GM12878 (cell line): ENCODE measurements at regions not wholly inside any gene's neighbourhood (a gene's known extent, or its start where the extent isn't known, plus 50 kb on each side); places are given as distances from the start of the nearest gene placed in this dataset.

Experiments used
- ATAC-seq: fragments of 200-7000 bp; cut with Tn5 transposase; 3 replicates; pipeline ENCODE4 v1.9.1; 2020; ENCODE audit warnings: mild to moderate bottlenecking, moderate library complexity
- BruUV-seq: library from RNA; stranded (reverse); fragments of 400-500 nt; replicated peaks from 2 replicates; lab custom pipeline; 2021; lab: Mats Ljungman, UMichigan
- CTCF ChIA-PET: fragments of 300-600 bp; sonication (Branson Sonifier 250); formaldehyde crosslinking; extraction: SDS; loops from one replicate; lab custom pipeline; 2021; ENCODE audit warnings: inconsistent platforms; lab: Yijun Ruan, JAX
- POLR2A ChIA-PET: fragments of 350-600 bp; formaldehyde crosslinking; extraction: SDS; loops from one replicate; lab custom pipeline; 2021; ENCODE audit warnings: inconsistent platforms; lab: Charles Lee
- RAD21 ChIA-PET: fragments of 300-600 bp; sonication (Branson Sonifier 250); formaldehyde crosslinking; loops from one replicate; lab custom pipeline; 2023; ENCODE audit warnings: antibody characterized with exemption; ENCODE audit not compliant: unreplicated experiment; lab: Charles Lee
- SMC1A ChIA-PET: fragments of 300-600 bp; sonication (Branson Sonifier 250); formaldehyde crosslinking; loops from one replicate; lab custom pipeline; 2023; ENCODE audit not compliant: unreplicated experiment, uncharacterized antibody; lab: Charles Lee
- DNase-seq: peaks from one replicate; pipeline ENCODE4 v3.0.0-alpha.2; 2011; ENCODE audit warnings: low read depth, low spot score
- FAIRE-seq: peaks from 3 replicates; lab custom pipeline; 2011; peaks lifted over from hg19 to GRCh38; lab: Jason Lieb, UNC
- H2AFZ ChIP-seq: 2 replicates; pipeline ENCODE4 v1.6.0; 2011; ENCODE audit warnings: low read depth, low read length, control low read depth; ENCODE audit not compliant: control insufficient read depth
- H3K27ac ChIP-seq: 2 replicates; pipeline ENCODE4 v1.5.1; 2011; ENCODE audit warnings: control low read depth; ENCODE audit not compliant: control insufficient read depth, insufficient read depth
- H3K27me3 ChIP-seq, 2 experiments: replicated peaks in 1 of 2; 2 replicates each; pipeline versions ENCODE4 v1.6.0 to v1.6.1; 2011; ENCODE audit warnings: low read length in 1 of 2; ENCODE audit not compliant: control insufficient read depth in 2 of 2, insufficient read depth in 2 of 2
- H3K36me3 ChIP-seq, 2 experiments: 2 replicates each; pipeline ENCODE4 v1.5.1; 2011; ENCODE audit warnings: low read length in 1 of 2; ENCODE audit not compliant: control insufficient read depth in 2 of 2, insufficient read depth in 2 of 2
- H3K4me1 ChIP-seq: 2 replicates; pipeline ENCODE4 v1.6.1; 2011; ENCODE audit warnings: mild to moderate bottlenecking, low read length, moderate library complexity, mixed read lengths; ENCODE audit not compliant: control insufficient read depth, insufficient read depth
- H3K4me2 ChIP-seq: 2 replicates; pipeline ENCODE4 v1.6.0; 2011; ENCODE audit warnings: control low read depth; ENCODE audit not compliant: control insufficient read depth, insufficient read depth
- H3K4me3 ChIP-seq: fragments of 200-600 bp; sonication (generic); 2 replicates; pipeline ENCODE4 v1.5.1; 2016
- H3K79me2 ChIP-seq: 2 replicates; pipeline ENCODE4 v1.6.0; 2011; ENCODE audit warnings: low read length; ENCODE audit not compliant: control insufficient read depth, insufficient read depth
- H3K9ac ChIP-seq: 2 replicates; pipeline ENCODE4 v1.8.0; 2011; ENCODE audit warnings: low read length, control low read depth, mixed read lengths; ENCODE audit not compliant: control insufficient read depth, insufficient read depth
- H3K9me3 ChIP-seq: replicated peaks from 3 replicates; pipeline ENCODE4 v1.5.1; 2011; ENCODE audit warnings: mild to moderate bottlenecking, low read length; ENCODE audit not compliant: control insufficient read depth, insufficient read depth
- H4K20me1 ChIP-seq: 2 replicates; pipeline ENCODE4 v1.6.0; 2011; ENCODE audit not compliant: control insufficient read depth, insufficient read depth
- CREM ChIP-seq: IDR thresholded peaks from 2 replicates; pipeline ENCODE4 v1.6.1; 2014; ENCODE audit warnings: antibody characterized with exemption, low read depth
- E2F4 ChIP-seq: IDR thresholded peaks from 2 replicates; pipeline ENCODE4 v1.6.1; 2012; ENCODE audit warnings: low read depth, low read length, improper control_type of control experiment
- HSF1 ChIP-seq: fragments of 150-350 bp; IDR thresholded peaks from 2 replicates; pipeline ENCODE4 v1.6.1; 2014; ENCODE audit warnings: mild to moderate bottlenecking, low read depth, low read length
- IKZF1 ChIP-seq: fragments of 450-650 bp; conservative IDR thresholded peaks from 2 replicates; pipeline ENCODE4 v1.6.1; 2017; ENCODE audit warnings: antibody characterized with exemption, mild to moderate bottlenecking
- SP1 ChIP-seq: IDR thresholded peaks from one replicate; pipeline ENCODE4 v1.6.1; 2011; ENCODE audit warnings: low read depth, low read length
- SUPT20H ChIP-seq: IDR thresholded peaks from 2 replicates; pipeline ENCODE4 v1.6.1; 2011; ENCODE audit warnings: low read depth, mild to moderate bottlenecking, low read length, moderate library complexity, borderline replicate concordance; ENCODE audit not compliant: control insufficient read depth
- TAF1 ChIP-seq: IDR thresholded peaks from 2 replicates; pipeline ENCODE4 v1.6.1; 2011; ENCODE audit warnings: mild to moderate bottlenecking, low read depth, low read length, borderline replicate concordance
- WGBS: methylation state at CpG from one replicate; pipeline ENCODE4 v1.1.6; 2016; ENCODE audit warnings: low lambda C conversion rate; ENCODE audit not compliant: insufficient replicate concordance, insufficient coverage; ENCODE audit errors: missing lambda C conversion rate; 5-methylcytosine and 5-hydroxymethylcytosine counted together
- in situ Hi-C: fragments of 300-500 bp; cut with MboI; formaldehyde crosslinking; loops from 9 replicates; pipeline ENCODE4 v1.14.3; 2018; ENCODE audit warnings: mixed read lengths
- intact Hi-C: fragments of 100-400 bp; cut with micrococcal nuclease; formaldehyde crosslinking; loops from one replicate; pipeline ENCODE4 v1.14.2; 2022; ENCODE audit not compliant: unreplicated experiment
- TF ChIP-seq, protein P1 (sequence below): fragments of 450-650 bp; IDR thresholded peaks from 2 replicates; pipeline ENCODE4 v1.6.1; 2017; ENCODE audit warnings: mild to moderate bottlenecking

DNA sequence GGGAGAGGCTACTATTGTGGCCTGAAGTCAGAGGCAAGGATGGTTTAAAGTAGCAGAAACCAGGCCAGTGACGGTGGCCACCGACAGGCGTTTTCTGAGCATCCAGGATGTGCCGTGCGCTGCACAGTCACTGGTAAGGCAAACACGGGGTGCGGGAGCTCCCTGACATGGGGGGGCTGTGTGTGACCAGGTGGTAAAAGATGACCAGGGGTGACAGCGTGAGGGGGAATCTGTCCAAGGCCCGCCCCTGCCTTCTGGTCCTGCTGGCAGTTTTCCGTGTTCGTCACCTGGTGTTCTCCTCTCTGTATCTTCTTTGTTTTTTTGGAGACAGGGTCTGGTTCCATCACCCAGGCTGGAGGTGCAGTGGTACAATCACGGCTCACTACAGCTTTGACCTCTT is 167.4 kb downstream of the ICE1 start:
- 59% methylated on average over 11 of the region's 12 CpGs for WGBS
- POLR2A ChIA-PET: no interaction called here
- no peaks in the 10 kb centered on the region for H3K36me3 ChIP-seq
- TF ChIP-seq TAF1 (no peak), HSF1 (no peak)
- TF ChIP-seq, all 136 proteins: peak for 0
- intact Hi-C loops (no loop called here), in situ Hi-C loops (no loop called here)
- Histone ChIP-seq H3K9ac (no peak overlapping the region), H4K20me1 (no peaks in the 10 kb centered on the region), H3K27me3 (no peaks in the 10 kb centered on the region), H3K27ac (no peak overlapping the region), H3K4me1 (no peaks in the 10 kb centered on the region), H3K79me2 (no peaks in the 10 kb centered on the region), H3K4me2 (no peak overlapping the region), H2AFZ (no peak overlapping the region), H3K4me3 (no peak overlapping the region), H3K9me3 (no peaks in the 10 kb centered on the region; the same call in 2 of the 3 replicates)
- BruUV-seq: no TSS peak
- ChIA-PET SMC1A (no interaction called here), RAD21 (no interaction called here), CTCF (no interaction called here)
- no peak for FAIRE-seq
- ATAC-seq: no peak
- no peak for DNase-seq

DNA sequence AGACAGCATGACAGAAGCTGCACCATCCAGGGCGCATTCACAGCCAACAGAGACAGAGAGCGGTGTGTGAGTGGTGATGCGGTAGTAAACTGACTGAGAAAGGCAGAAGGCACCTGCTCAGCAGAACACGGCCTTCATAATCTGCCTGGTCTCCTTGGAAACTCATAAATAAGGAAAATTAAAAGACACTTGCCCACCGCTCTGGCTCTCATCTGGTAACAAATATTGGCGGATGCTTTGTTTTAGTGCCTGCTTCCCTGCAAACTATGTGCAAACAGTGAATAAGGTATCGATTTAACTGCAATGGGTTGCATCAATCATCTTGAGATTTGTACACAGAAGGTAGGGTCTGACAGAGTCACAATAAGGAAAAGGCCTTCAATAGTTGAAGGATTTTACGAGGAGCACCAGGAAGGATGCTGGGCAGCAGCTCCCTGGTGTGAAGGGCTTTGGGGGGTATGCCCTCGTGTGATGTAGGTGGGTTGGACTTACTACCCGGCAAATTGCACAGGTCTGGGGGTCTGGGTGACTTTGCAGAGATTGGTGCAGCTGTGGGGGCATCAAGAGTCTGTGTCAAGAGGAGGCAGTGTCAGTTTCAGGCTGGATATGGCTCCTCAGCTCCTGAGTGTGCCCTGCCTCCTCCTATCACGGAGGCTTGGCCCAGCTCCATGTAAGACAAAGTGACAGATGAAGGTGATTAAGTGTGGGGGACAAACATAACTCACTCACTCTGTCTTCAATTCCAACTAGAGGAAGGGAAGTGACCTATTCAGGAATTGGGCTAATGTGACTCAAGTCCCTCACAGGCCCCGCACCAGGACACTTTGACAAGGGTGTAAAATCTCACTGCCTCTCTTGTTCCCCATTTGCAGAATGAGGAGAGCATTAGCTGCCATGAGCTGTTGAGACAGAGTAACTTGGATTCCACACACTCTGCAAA is 166.7 kb downstream of the ICE1 start:
- no peaks in the 10 kb centered on the region for H3K27me3 ChIP-seq
- no TSS peak for BruUV-seq
- DNase-seq: no peak
- in situ Hi-C loops (no loop called here), intact Hi-C loops (no loop called here)
- H3K27ac ChIP-seq: no peak overlapping the region
- WGBS: 43% methylated on average over 12 of the region's 12 CpGs
- no peak overlapping the region for H3K4me3 ChIP-seq
- H3K4me1 ChIP-seq: no peaks in the 10 kb centered on the region
- SMC1A ChIA-PET: no interaction called here
- no peaks in the 10 kb centered on the region for H4K20me1 ChIP-seq
- CTCF ChIA-PET: interaction anchor here (0.5 kb wide), 1 partner anchor 21 kb away, joined by 3 read pairs; no protein-coding TSS in a partner anchor
- no peaks in the 10 kb centered on the region for H3K36me3 ChIP-seq
- ATAC-seq: no peak
- RAD21 ChIA-PET: no interaction called here
- no peak for FAIRE-seq
- H3K9me3 ChIP-seq: no peaks in the 10 kb centered on the region; the same call in 2 of the 3 replicates
- no peak for TF ChIP-seq E2F4
- no peak for TF ChIP-seq CREM
- TF ChIP-seq SP1: no peak
- no peak for TF ChIP-seq SUPT20H
- TF ChIP-seq IKZF1: no peak
- TF ChIP-seq, protein P1, sequence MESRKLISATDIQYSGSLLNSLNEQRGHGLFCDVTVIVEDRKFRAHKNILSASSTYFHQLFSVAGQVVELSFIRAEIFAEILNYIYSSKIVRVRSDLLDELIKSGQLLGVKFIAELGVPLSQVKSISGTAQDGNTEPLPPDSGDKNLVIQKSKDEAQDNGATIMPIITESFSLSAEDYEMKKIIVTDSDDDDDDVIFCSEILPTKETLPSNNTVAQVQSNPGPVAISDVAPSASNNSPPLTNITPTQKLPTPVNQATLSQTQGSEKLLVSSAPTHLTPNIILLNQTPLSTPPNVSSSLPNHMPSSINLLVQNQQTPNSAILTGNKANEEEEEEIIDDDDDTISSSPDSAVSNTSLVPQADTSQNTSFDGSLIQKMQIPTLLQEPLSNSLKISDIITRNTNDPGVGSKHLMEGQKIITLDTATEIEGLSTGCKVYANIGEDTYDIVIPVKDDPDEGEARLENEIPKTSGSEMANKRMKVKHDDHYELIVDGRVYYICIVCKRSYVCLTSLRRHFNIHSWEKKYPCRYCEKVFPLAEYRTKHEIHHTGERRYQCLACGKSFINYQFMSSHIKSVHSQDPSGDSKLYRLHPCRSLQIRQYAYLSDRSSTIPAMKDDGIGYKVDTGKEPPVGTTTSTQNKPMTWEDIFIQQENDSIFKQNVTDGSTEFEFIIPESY: no peak
- POLR2A ChIA-PET: no interaction called here
- no peak overlapping the region for H2AFZ ChIP-seq
- H3K9ac ChIP-seq: no peak overlapping the region
- H3K79me2 ChIP-seq: no peaks in the 10 kb centered on the region
- no peak overlapping the region for H3K4me2 ChIP-seq
